ENCODE measurements at regions not wholly inside any gene's neighbourhood (a gene's known extent, or its start where the extent isn't known, plus 50 kb on each side); places are given as distances from the start of the nearest gene placed in this dataset.

GRCh38 chr18:77772177-77772576 is 522.5 kb downstream of the GALR1 start:
- no peaks in the 10 kb centered on the region for H3K4me1 Mint-ChIP-seq
- no peak overlapping the region for H3K27ac Mint-ChIP-seq
- DNase-seq (no peak), ATAC-seq (ENCODE audit: low read depth in 2 of 2) (no peak)
- no peaks in the 10 kb centered on the region for H3K36me3 Mint-ChIP-seq
- peaks cover 0 to 5% (median 0%) of the 10 kb centered on the region in 7 donors for H3K9me3 Mint-ChIP-seq
- H3K27me3 Mint-ChIP-seq = no peaks in the 10 kb centered on the region
- Histone ChIP-seq H3K27ac (ENCODE audit: insufficient read depth, low read length, poor library complexity, severe bottlenecking) (no peak overlapping the region), H3K36me3 (ENCODE audit: control insufficient read depth, insufficient read depth, low read length) (no peaks in the 10 kb centered on the region), H3K4me3 (ENCODE audit: low read depth, low read length) (no peak overlapping the region), H3K9me3 (ENCODE audit: control insufficient read depth in 2 of 2, low read length in 2 of 2) (no peaks in the 10 kb centered on the region), H3K4me1 (ENCODE audit: control insufficient read depth, insufficient read depth, low read length, poor library complexity, severe bottlenecking) (no peaks in the 10 kb centered on the region), H3K27me3 (ENCODE audit: control insufficient read depth, insufficient read depth, low read length) (no peaks in the 10 kb centered on the region)
- H3K4me3 Mint-ChIP-seq = no peak overlapping the region

GRCh38 chr18:77776104-77776503 is 526.5 kb downstream of the GALR1 start:
- Mint-ChIP-seq H3K9me3 (peaks cover 0 to 1% (median 0%) of the 10 kb centered on the region in 7 donors), H3K4me1 (no peaks in the 10 kb centered on the region), H3K27ac (no peak overlapping the region), H3K36me3 (no peaks in the 10 kb centered on the region), H3K4me3 (no peak overlapping the region), H3K27me3 (no peaks in the 10 kb centered on the region)
- H3K36me3 ChIP-seq (ENCODE audit: control insufficient read depth, insufficient read depth, low read length) = no peaks in the 10 kb centered on the region
- H3K27me3 ChIP-seq (ENCODE audit: control insufficient read depth, insufficient read depth, low read length) = no peaks in the 10 kb centered on the region
- ATAC-seq (ENCODE audit: low read depth in 2 of 2) = no peak
- DNase-seq = no peak
- H3K27ac ChIP-seq (ENCODE audit: insufficient read depth, low read length, poor library complexity, severe bottlenecking) = no peak overlapping the region
- no peaks in the 10 kb centered on the region for H3K9me3 ChIP-seq (ENCODE audit: control insufficient read depth in 2 of 2, low read length in 2 of 2)
- no peak overlapping the region for H3K4me3 ChIP-seq (ENCODE audit: low read depth, low read length)
- no peaks in the 10 kb centered on the region for H3K4me1 ChIP-seq (ENCODE audit: control insufficient read depth, insufficient read depth, low read length, poor library complexity, severe bottlenecking)

GRCh38 chr18:77777163-77777562 is 527.5 kb downstream of the GALR1 start:
- no peak for DNase-seq
- Histone ChIP-seq H3K4me1 (ENCODE audit: control insufficient read depth, insufficient read depth, low read length, poor library complexity, severe bottlenecking) (no peaks in the 10 kb centered on the region), H3K36me3 (ENCODE audit: control insufficient read depth, insufficient read depth, low read length) (no peaks in the 10 kb centered on the region), H3K27me3 (ENCODE audit: control insufficient read depth, insufficient read depth, low read length) (no peaks in the 10 kb centered on the region), H3K4me3 (ENCODE audit: low read depth, low read length) (no peak overlapping the region), H3K9me3 (ENCODE audit: control insufficient read depth in 2 of 2, low read length in 2 of 2) (no peaks in the 10 kb centered on the region), H3K27ac (ENCODE audit: insufficient read depth, low read length, poor library complexity, severe bottlenecking) (no peak overlapping the region)
- Mint-ChIP-seq H3K27ac (no peak overlapping the region), H3K9me3 (peaks cover 0 to 2% (median 0%) of the 10 kb centered on the region in 7 donors), H3K27me3 (no peaks in the 10 kb centered on the region), H3K36me3 (no peaks in the 10 kb centered on the region), H3K4me1 (no peaks in the 10 kb centered on the region), H3K4me3 (no peak overlapping the region)
- ATAC-seq (ENCODE audit: low read depth in 2 of 2) = no peak

- H3K4me3 Mint-ChIP-seq = no peak overlapping the region
- H3K9me3 ChIP-seq (ENCODE audit: control insufficient read depth in 2 of 2, low read length in 2 of 2) = no peaks in the 10 kb centered on the region
Measured at GRCh38 chr18:77784759-77785379, 535.2 kb downstream of the GALR1 start.

GRCh38 chr18:77785415-77785975 is 535.8 kb downstream of the GALR1 start:
- H3K4me1 ChIP-seq (ENCODE audit: control insufficient read depth, insufficient read depth, low read length, poor library complexity, severe bottlenecking) = no peaks in the 10 kb centered on the region
- H3K9me3 ChIP-seq (ENCODE audit: control insufficient read depth in 2 of 2, low read length in 2 of 2) = no peaks in the 10 kb centered on the region
- Mint-ChIP-seq H3K9me3 (peaks cover 0 to 6% (median 1%) of the 10 kb centered on the region in 7 donors), H3K27ac (no peak overlapping the region), H3K4me3 (no peak overlapping the region), H3K36me3 (no peaks in the 10 kb centered on the region), H3K4me1 (no peaks in the 10 kb centered on the region), H3K27me3 (no peaks in the 10 kb centered on the region)
- H3K4me3 ChIP-seq (ENCODE audit: low read depth, low read length) = no peak overlapping the region
- ATAC-seq (ENCODE audit: low read depth in 2 of 2) (no peak), DNase-seq (no peak)
- no peaks in the 10 kb centered on the region for H3K36me3 ChIP-seq (ENCODE audit: control insufficient read depth, insufficient read depth, low read length)
- H3K27ac ChIP-seq (ENCODE audit: insufficient read depth, low read length, poor library complexity, severe bottlenecking) = no peak overlapping the region
- no peaks in the 10 kb centered on the region for H3K27me3 ChIP-seq (ENCODE audit: control insufficient read depth, insufficient read depth, low read length)

More at GRCh38 chr18:77784759-77785379, 535.2 kb downstream of the GALR1 start:
- H3K9me3 Mint-ChIP-seq = peaks cover 0 to 5% (median 0%) of the 10 kb centered on the region in 7 donors
- H3K4me1 ChIP-seq (ENCODE audit: control insufficient read depth, insufficient read depth, low read length, poor library complexity, severe bottlenecking) = no peaks in the 10 kb centered on the region
- no peak overlapping the region for H3K27ac ChIP-seq (ENCODE audit: insufficient read depth, low read length, poor library complexity, severe bottlenecking)
- DNase-seq = no peak
- H3K4me3 ChIP-seq (ENCODE audit: low read depth, low read length) = no peak overlapping the region
- H3K27me3 ChIP-seq (ENCODE audit: control insufficient read depth, insufficient read depth, low read length) = no peaks in the 10 kb centered on the region
- H3K27me3 Mint-ChIP-seq = no peaks in the 10 kb centered on the region
- no peak for ATAC-seq (ENCODE audit: low read depth in 2 of 2)
- H3K27ac Mint-ChIP-seq = no peak overlapping the region
- H3K36me3 Mint-ChIP-seq = no peaks in the 10 kb centered on the region
- no peaks in the 10 kb centered on the region for H3K4me1 Mint-ChIP-seq
- no peaks in the 10 kb centered on the region for H3K36me3 ChIP-seq (ENCODE audit: control insufficient read depth, insufficient read depth, low read length)

GRCh38 chr18:77803024-77803423 is 553.4 kb downstream of the GALR1 start:
- Mint-ChIP-seq H3K4me1 (no peaks in the 10 kb centered on the region), H3K27ac (no peak overlapping the region), H3K36me3 (no peaks in the 10 kb centered on the region), H3K9me3 (peaks cover 0 to 14% (median 4%) of the 10 kb centered on the region in 7 donors), H3K4me3 (no peak overlapping the region), H3K27me3 (no peaks in the 10 kb centered on the region)
- ATAC-seq (ENCODE audit: low read depth in 2 of 2) (no peak), DNase-seq (no peak)
- H3K4me3 ChIP-seq (ENCODE audit: low read depth, low read length) = no peak overlapping the region
- H3K9me3 ChIP-seq (ENCODE audit: control insufficient read depth in 2 of 2, low read length in 2 of 2) = peaks cover 0 to 1% of the 10 kb centered on the region in 2 experiments
- H3K27me3 ChIP-seq (ENCODE audit: control insufficient read depth, insufficient read depth, low read length) = no peaks in the 10 kb centered on the region
- H3K27ac ChIP-seq (ENCODE audit: insufficient read depth, low read length, poor library complexity, severe bottlenecking) = no peak overlapping the region
- no peaks in the 10 kb centered on the region for H3K36me3 ChIP-seq (ENCODE audit: control insufficient read depth, insufficient read depth, low read length)
- H3K4me1 ChIP-seq (ENCODE audit: control insufficient read depth, insufficient read depth, low read length, poor library complexity, severe bottlenecking) = no peaks in the 10 kb centered on the region

GRCh38 chr18:77804382-77804781 is 554.7 kb downstream of the GALR1 start:
- H3K4me1 Mint-ChIP-seq = no peaks in the 10 kb centered on the region
- H3K36me3 ChIP-seq (ENCODE audit: control insufficient read depth, insufficient read depth, low read length) = no peaks in the 10 kb centered on the region
- peaks cover 0 to 6% (median 0%) of the 10 kb centered on the region in 7 donors for H3K9me3 Mint-ChIP-seq
- H3K27ac ChIP-seq (ENCODE audit: insufficient read depth, low read length, poor library complexity, severe bottlenecking) = no peak overlapping the region
- H3K27ac Mint-ChIP-seq = no peak overlapping the region
- ATAC-seq (ENCODE audit: low read depth in 2 of 2) (no peak), DNase-seq (no peak)
- no peaks in the 10 kb centered on the region for H3K36me3 Mint-ChIP-seq
- H3K4me1 ChIP-seq (ENCODE audit: control insufficient read depth, insufficient read depth, low read length, poor library complexity, severe bottlenecking) = no peaks in the 10 kb centered on the region
- no peak overlapping the region for H3K4me3 Mint-ChIP-seq
- no peak overlapping the region for H3K4me3 ChIP-seq (ENCODE audit: low read depth, low read length)
- H3K27me3 Mint-ChIP-seq = no peaks in the 10 kb centered on the region
- peaks cover 0 to 1% of the 10 kb centered on the region in 2 experiments for H3K9me3 ChIP-seq (ENCODE audit: control insufficient read depth in 2 of 2, low read length in 2 of 2)
- no peaks in the 10 kb centered on the region for H3K27me3 ChIP-seq (ENCODE audit: control insufficient read depth, insufficient read depth, low read length)

GRCh38 chr18:77807650-77808049 is 558.0 kb downstream of the GALR1 start:
- H3K4me3 Mint-ChIP-seq = no peak overlapping the region
- no peak overlapping the region for H3K27ac Mint-ChIP-seq
- peaks cover 0 to 4% (median 0%) of the 10 kb centered on the region in 7 donors for H3K9me3 Mint-ChIP-seq
- Histone ChIP-seq H3K27ac (ENCODE audit: insufficient read depth, low read length, poor library complexity, severe bottlenecking) (no peak overlapping the region), H3K4me1 (ENCODE audit: control insufficient read depth, insufficient read depth, low read length, poor library complexity, severe bottlenecking) (no peaks in the 10 kb centered on the region), H3K36me3 (ENCODE audit: control insufficient read depth, insufficient read depth, low read length) (no peaks in the 10 kb centered on the region), H3K4me3 (ENCODE audit: low read depth, low read length) (no peak overlapping the region), H3K27me3 (ENCODE audit: control insufficient read depth, insufficient read depth, low read length) (no peaks in the 10 kb centered on the region), H3K9me3 (ENCODE audit: control insufficient read depth in 2 of 2, low read length in 2 of 2) (no peaks in the 10 kb centered on the region)
- no peaks in the 10 kb centered on the region for H3K4me1 Mint-ChIP-seq
- no peak for ATAC-seq (ENCODE audit: low read depth in 2 of 2)
- H3K36me3 Mint-ChIP-seq = no peaks in the 10 kb centered on the region
- H3K27me3 Mint-ChIP-seq = no peaks in the 10 kb centered on the region
- DNase-seq = no peak
